SK-N-SH (cell line): ENCODE measurements at regions not wholly inside any gene's neighbourhood (a gene's known extent, or its start where the extent isn't known, plus 50 kb on each side); places are given as distances from the start of the nearest gene placed in this dataset.

ENCODE experiments used
- CTCF ChIP-seq: fragments of 200-600 bp; sonication (generic); IDR thresholded peaks from 2 replicates; pipeline ENCODE4 v1.6.1; 2017; ENCODE audit warnings: antibody characterized with exemption, mild to moderate bottlenecking, moderate library complexity
- EZH2phosphoT487 ChIP-seq: fragments of 200-600 bp; sonication (generic); IDR thresholded peaks from 2 replicates; pipeline ENCODE4 v1.6.1; 2017; ENCODE audit warnings: low read depth, mixed run types, mild to moderate bottlenecking, antibody characterized with exemption, moderate library complexity, borderline replicate concordance
- FOXM1 ChIP-seq: IDR thresholded peaks from 2 replicates; pipeline ENCODE4 v1.4.0; 2012; ENCODE audit warnings: low read depth, mild to moderate bottlenecking
- MAX ChIP-seq: IDR thresholded peaks from 2 replicates; pipeline ENCODE4 v1.4.0; 2012; ENCODE audit warnings: low read depth
- POLR2AphosphoS5 ChIP-seq: IDR thresholded peaks from 2 replicates; pipeline ENCODE4 v1.6.1; 2012; ENCODE audit warnings: low read depth, low read length
- TAF1 ChIP-seq: IDR thresholded peaks from 2 replicates; pipeline ENCODE4 v1.6.1; 2012; ENCODE audit warnings: low read depth, mild to moderate bottlenecking, low read length, moderate library complexity, borderline replicate concordance
- TEAD4 ChIP-seq: IDR thresholded peaks from 2 replicates; pipeline ENCODE4 v1.4.0; 2012; ENCODE audit warnings: mild to moderate bottlenecking, borderline replicate concordance; ENCODE audit not compliant: insufficient read depth

- no peak for TF ChIP-seq FOXM1
- TF ChIP-seq CTCF, result no peak
- TF ChIP-seq TEAD4, result no peak
- no peak for TF ChIP-seq EZH2phosphoT487
- no peak for TF ChIP-seq TAF1
- TF ChIP-seq MAX, result no peak
- no peak for TF ChIP-seq POLR2AphosphoS5
These were observed 71.4 kb upstream of the HHIP start for GRCh38 chr4:144574509-144574908.
